HPDE6-E6E7 (cell line): ENCODE measurements at regions not wholly inside any gene's neighbourhood (a gene's known extent, or its start where the extent isn't known, plus 50 kb on each side); places are given as distances from the start of the nearest gene placed in this dataset.
"Not testable (repeated sequence)": the region's sequence is repeated elsewhere in the genome, so short reads cannot be mapped to it uniquely, and the experiment has no call there.

ENCODE experiments used
- DNase-seq: peaks from one replicate; pipeline ENCODE4 v3.0.0; 2011; ENCODE audit warnings: missing footprints; ENCODE audit errors: extremely low spot score

DNA sequence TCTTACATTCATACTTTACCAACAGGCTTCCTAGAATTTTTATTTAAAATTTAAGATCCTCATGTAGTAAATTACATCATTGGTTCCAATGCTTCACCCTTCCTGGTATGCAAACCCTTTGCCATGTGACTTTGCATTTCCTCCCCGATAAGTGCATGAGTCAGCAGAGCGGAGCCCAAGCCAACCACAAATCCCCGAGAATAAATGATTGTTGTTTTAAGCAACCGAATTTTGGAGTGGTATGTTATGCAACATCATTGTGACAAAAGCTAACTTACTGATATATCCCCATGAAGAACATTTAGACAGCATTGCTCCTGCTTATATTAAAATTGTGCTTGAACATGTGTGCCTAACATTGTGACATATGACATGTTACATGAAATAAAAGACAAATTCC lies 199.4 kb upstream of the DDX53 start:
- peak; percentile 12 for DNase-seq

- DNase-seq: no peak
Observed at GRCh38 chrX:22800806-22801205, 199.0 kb upstream of the DDX53 start.

DNA sequence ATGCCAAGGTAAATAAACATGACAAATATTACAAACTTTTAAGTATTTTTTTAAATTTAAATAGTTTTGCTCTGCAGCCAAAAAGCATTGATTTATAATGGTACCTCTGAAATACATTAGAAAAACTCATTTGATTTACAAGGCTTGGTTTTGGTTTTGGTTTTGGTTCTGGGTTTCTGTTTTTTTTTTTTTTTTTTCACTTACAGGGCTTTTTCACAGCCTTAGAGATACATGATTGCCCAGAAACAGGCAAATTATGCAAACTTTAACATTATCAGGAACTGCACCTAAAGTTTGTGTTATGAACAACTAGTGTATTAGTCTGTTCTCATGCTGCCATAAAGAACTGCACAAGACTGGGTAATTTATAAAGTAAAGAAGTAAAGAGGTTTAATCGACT lies 196.4 kb upstream of the DDX53 start:
- no peak for DNase-seq

GRCh38 chrX:22810876-22811275 lies 188.9 kb upstream of the DDX53 start:
- DNase-seq: no peak

DNA sequence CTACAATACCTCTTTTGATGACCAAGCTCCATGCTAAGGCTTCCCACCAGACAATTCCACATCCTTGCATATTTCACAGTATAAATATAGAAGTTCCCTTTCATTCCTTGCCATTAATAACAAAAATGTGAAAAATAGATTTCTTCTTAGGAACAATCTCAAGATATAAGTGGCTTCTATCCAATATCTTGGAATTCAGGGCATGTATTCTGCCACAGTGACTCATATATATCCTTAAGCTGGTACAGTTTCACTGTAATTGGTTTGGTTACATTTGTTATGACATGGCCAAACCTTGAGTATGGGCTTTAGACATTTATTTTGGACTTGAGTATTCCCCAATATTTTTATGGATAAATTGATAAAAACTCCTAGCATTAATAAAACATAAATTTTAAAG lies 181.7 kb upstream of the DDX53 start:
- no peak for DNase-seq

DNA sequence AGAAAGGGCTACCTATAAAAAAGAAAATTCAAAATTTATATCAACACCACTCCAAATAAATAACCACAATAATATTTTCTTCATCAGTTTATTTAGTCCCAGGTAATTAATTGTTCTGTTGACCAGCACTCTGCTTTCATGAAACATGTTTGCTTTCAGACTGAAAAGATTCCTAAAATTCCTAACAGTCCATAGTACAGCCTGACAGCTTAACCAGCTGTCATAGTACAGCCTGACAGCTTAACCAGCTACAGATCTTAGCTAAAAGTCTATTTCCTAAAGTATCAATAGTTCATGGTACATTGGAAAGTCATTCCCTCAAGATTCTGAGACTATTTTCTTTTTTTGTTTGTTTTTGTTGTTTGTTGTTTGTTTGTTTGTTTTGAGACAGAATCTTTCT lies 144.1 kb upstream of the DDX53 start:
- no peak for DNase-seq

DNA sequence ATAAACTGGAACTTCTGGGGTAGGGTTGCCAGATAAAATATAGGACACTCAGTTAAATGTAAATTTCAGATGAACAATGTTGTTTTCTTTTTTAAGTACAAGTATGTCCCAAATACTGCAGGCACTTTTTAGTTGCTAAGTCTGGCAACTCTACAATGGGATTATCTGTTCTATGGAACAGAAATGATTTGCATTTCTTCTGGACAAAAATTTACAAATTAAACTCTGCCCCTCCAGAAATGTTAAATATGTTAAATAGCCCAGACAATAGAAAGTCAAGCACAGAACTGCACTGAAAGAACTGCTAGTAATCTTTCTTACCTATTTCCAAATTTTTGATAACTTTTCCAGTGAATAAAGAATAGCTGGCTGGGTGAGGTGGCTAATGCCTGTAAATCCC lies 140.1 kb upstream of the DDX53 start:
- DNase-seq: no peak

- DNase-seq: not testable (repeated sequence)
Observed at GRCh38 chrX:22866801-22867200, 133.0 kb upstream of the DDX53 start.

GRCh38 chrX:22882543-22882942 lies 117.2 kb upstream of the DDX53 start:
- DNase-seq: no peak

GRCh38 chrX:22889819-22890218 lies 109.9 kb upstream of the DDX53 start:
- DNase-seq: no peak

GRCh38 chrX:22912616-22913015 lies 87.1 kb upstream of the DDX53 start:
- DNase-seq: no peak

DNA sequence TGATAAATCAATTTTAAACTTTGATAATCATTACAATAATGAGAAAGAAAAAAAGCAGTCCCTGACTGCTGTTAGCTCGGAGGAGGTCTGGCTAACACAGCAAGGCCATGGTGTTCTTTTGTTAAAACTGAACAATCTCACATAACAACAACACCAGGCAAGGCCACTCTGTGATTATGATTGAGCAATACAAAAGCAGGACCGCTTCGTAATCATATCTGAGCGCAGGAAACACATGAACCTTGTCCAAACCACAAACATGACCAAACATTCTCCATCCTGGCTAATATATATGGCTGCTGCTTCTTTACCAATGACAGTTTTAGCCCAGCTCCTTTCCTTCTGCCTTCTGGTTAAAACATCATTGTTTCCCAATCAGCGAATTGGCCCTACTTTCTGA lies 76.8 kb upstream of the DDX53 start:
- DNase-seq: no peak

DNA sequence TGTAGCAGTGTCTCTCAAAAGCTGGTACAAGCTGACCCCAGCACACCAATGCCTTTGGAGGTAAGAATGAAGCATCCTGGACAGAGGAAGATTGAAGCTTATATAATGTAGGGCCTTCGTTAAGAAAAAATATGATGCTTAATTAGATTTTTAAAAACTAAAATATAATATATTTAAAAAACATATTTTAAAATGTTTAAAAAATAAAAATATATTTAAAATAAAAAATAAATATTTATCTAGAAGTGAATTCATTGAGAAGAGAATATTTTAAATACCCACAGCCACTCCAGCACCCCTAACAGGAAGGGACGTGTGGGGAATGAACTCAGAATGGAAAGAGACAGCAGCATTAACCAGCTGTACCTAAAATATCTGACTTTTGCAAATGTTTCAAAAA lies 65.1 kb upstream of the DDX53 start:
- DNase-seq: no peak

GRCh38 chrX:22944945-22945344 lies 54.8 kb upstream of the DDX53 start:
- no peak for DNase-seq
